MM.1S (cell line): ENCODE measurements at regions not wholly inside any gene's neighbourhood (a gene's known extent, or its start where the extent isn't known, plus 50 kb on each side); places are given as distances from the start of the nearest gene placed in this dataset.

Source experiments
- EZH2 ChIP-seq: fragments of 300-600 bp; sonication (generic); optimal IDR thresholded peaks from 2 replicates; pipeline ENCODE3; 2017; ENCODE audit warnings: low read depth, mild to moderate bottlenecking, antibody characterized with exemption, low read length, mixed read lengths
- EZH2phosphoT487 ChIP-seq: fragments of 300-600 bp; sonication (generic); IDR thresholded peaks from 2 replicates; pipeline ENCODE4 v1.6.1; 2018; ENCODE audit warnings: antibody characterized with exemption, low read length
- TF ChIP-seq, protein P1 (sequence below): fragments of 300-600 bp; sonication (generic); IDR thresholded peaks from 2 replicates; pipeline ENCODE4 v1.5.1; 2016; ENCODE audit warnings: antibody characterized with exemption, low read length, mixed read lengths

DNA sequence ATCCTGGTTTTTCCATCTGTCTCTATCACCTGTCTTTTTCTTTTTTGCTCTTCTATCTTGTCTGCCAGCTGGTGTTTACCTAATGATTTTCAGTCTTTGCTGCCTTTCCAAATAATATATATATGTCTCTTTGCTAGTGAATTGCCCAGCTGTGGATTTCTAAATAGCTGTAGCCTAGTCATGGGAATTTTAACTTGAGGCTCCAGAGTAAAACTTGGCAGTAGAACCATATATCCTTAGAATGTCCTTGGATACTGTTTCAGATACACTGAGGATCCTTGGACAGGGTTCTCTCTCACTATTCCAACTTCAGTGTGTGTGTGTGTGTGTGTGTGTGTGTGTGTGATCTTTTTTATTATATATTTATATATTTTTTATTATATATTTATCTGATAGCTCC, 2285.3 kb downstream of the LRRC4C start:
- TF ChIP-seq EZH2phosphoT487 (no peak), EZH2 (no peak)
- TF ChIP-seq, protein P1, sequence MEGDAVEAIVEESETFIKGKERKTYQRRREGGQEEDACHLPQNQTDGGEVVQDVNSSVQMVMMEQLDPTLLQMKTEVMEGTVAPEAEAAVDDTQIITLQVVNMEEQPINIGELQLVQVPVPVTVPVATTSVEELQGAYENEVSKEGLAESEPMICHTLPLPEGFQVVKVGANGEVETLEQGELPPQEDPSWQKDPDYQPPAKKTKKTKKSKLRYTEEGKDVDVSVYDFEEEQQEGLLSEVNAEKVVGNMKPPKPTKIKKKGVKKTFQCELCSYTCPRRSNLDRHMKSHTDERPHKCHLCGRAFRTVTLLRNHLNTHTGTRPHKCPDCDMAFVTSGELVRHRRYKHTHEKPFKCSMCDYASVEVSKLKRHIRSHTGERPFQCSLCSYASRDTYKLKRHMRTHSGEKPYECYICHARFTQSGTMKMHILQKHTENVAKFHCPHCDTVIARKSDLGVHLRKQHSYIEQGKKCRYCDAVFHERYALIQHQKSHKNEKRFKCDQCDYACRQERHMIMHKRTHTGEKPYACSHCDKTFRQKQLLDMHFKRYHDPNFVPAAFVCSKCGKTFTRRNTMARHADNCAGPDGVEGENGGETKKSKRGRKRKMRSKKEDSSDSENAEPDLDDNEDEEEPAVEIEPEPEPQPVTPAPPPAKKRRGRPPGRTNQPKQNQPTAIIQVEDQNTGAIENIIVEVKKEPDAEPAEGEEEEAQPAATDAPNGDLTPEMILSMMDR, result no peak
